CD4-positive, alpha-beta T cell treated with Interleukin-17A for 4 hours (primary cell): ENCODE measurements at regions not wholly inside any gene's neighbourhood (a gene's known extent, or its start where the extent isn't known, plus 50 kb on each side); places are given as distances from the start of the nearest gene placed in this dataset.
"Not testable (repeated sequence)": the region's sequence is repeated elsewhere in the genome, so short reads cannot be mapped to it uniquely, and the experiment has no call there.

ENCODE experiments used
- DNase-seq: peaks from one replicate; pipeline ENCODE4 v3.0.0-alpha.2; 2020; ENCODE audit warnings: mixed read lengths

GRCh38 chr2:48197618-48198017 is 116.9 kb upstream of the FOXN2 start:
- no peak for DNase-seq

GRCh38 chr2:48198371-48198770 is 116.1 kb upstream of the FOXN2 start:
- DNase-seq = no peak

DNA sequence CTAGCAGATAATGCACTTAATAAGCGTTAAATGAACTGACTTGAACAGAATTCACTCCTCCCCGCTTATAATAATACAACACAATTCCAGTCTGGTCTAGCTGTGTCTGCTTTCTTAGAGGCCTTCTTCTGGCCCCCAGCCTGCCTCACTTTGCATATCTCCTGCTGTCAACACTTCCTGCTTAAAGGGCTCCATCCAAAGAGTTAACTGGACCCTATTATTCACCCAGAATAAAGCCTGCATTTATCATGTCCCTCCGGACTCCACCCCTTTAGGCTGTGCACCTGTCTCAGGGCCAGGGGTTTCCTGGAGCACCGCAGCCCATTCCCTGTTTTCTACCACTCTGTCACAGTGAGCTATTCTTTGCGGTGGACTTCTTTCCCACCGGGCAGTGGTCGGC is 115.4 kb upstream of the FOXN2 start:
- DNase-seq = no peak

- no peak for DNase-seq
Observed at GRCh38 chr2:48200620-48201293, 113.7 kb upstream of the FOXN2 start.

- DNase-seq = not testable (repeated sequence)
Observed at GRCh38 chr2:48201435-48201834, 113.0 kb upstream of the FOXN2 start.

GRCh38 chr2:48202863-48203642 is 111.4 kb upstream of the FOXN2 start:
- DNase-seq = no peak

DNA sequence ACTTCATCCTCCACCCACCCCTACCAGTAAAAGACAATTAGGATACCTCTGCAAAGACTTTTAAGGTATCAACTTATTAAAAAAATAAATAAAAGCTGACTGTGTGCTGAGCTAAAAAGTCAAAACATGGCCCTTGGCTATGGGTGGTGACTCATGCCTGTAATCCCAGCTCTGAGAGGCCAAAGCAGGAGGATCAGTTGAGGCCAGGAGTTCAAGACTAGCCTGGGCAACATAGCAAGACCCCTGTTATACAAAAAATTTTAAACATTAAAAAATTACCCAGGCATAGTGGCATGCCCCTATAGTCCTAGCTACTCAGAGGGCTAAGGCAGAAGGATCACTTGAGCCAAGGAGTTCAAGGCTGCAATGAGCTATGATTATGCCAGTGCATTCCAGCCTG is 110.8 kb upstream of the FOXN2 start:
- DNase-seq = no peak

- no peak for DNase-seq
Observed at GRCh38 chr2:48204750-48205136, 109.7 kb upstream of the FOXN2 start.

DNA sequence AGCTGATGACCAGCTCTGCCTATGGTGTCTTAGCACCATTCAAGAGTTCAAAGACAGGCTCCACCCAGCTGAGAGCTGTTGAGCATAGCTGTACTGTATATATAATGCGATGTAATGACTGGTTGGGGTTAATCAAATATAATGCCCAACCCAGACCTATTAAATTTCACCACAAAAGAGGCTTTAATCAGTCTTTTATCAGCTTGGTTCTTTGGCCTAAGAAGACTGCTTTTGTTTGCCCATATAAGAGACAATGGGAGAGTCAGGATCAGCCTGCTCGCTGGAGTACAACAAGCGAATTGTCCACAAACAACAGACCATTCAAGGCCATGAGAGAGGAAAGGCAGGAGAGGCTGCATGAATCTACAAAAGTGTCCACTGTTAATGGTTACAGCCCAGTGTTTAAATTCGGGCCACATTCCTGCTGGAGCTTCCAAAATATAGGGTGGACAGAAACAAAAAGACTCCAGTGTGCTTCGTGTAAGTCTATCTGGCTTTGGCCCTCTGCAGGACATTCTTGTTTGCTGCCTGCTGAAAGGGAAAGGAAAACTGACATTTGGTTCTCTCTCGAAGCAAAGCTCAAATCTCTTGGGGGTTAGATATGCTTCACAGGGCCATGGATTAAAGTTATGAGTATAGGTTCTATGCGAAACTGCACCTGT is 109.2 kb upstream of the FOXN2 start:
- no peak for DNase-seq

DNA sequence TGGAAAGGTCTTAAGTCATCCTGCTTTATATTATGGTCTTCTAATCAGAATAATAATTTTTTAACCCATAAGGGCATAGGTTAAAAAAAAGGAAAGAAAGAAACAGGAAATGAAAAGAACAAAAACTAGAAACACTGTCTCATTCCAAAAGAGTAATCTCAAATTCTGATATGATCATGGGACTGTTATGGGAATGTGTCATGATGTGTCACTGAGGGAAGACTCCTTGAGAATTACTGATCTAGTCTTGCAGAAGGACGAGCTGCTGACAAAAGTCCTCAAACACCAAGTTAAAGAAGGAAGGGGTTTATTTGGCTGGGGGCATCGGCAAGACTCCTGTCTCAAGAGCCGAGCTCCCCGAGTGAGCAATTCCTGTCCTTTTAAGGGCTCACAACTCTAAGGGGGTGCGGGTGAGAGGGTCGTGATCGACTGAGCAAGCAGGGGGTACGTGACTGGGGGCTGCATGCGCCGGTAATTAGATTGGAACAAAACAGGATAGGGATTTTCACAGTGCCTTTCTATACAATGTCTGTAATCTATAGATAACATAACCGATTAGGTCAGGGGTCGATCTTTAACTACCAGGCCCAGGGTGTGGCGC is 108.3 kb upstream of the FOXN2 start:
- not testable (repeated sequence) for DNase-seq

DNA sequence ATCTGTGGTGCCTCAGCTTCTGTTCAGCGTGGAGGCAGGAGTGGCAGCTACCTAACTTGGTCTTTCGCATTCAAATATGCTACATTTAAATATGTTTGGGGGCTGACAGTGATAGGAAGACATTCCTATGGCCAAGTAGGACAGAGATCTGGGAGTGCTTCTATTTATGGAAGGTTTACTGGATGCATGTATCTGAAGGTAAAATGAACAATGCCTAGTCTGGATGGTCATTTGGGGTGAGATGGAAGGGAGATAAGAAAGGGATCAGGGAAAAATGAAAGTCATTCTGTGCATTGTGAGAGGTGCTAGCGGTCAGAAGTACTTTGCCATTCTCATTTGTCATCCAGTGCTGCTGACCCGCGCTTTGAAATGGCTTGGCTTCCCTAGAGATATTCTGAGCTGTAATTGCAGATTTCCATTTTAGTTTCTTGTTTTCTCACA is 107.3 kb upstream of the FOXN2 start:
- DNase-seq = no peak

GRCh38 chr2:48207851-48208250 is 106.6 kb upstream of the FOXN2 start:
- DNase-seq = no peak

DNA sequence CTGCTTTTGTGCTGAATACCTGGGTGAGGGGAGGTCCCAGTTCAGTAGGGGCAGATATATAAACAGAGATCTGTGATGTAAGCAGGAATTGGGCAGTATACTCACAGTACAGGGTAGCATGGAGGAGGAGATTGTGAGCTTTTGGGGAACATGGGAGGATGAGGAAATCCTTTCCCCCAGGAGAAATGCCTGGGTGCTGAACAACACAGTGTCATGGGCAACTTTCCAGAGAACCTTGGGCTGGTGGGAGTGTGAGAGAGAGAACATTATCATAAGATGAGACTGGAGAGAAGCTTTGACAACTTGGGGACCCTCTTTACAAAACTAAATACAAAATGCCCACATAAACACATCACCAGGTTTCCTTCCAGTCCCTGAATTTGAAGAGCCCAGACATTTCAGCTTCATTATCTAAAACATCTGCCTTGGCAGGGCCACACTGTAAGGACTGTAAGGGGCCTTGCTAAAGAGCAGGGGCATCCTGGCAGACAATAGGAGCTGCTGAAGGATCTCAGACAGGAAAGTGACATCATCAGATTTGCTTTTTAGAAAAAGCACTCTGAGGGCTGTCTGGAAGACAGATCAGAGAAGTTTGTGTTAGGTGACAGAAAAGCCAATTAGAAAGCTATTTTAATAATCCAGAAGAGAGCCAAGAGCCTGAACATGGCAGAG is 105.1 kb upstream of the FOXN2 start:
- no peak for DNase-seq

DNA sequence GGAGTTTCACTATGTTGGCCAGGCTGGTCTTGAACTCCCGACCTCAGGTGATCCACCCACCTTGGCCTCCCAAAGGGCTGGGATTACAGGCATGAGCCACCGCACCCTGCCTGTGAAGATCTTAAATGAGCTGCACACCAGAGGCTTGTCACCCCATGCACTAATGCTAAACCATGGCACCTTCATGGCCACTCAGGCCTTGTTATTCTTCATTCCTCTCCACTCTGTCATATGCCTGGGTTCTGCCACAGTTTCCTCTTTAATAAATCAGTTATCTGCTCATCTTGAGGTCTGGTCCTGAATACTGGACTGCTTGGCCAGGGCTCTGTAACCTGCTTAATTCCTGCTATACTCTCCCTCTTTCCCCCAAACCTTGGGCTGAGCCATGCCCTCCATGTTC is 104.3 kb upstream of the FOXN2 start:
- no peak for DNase-seq

DNA sequence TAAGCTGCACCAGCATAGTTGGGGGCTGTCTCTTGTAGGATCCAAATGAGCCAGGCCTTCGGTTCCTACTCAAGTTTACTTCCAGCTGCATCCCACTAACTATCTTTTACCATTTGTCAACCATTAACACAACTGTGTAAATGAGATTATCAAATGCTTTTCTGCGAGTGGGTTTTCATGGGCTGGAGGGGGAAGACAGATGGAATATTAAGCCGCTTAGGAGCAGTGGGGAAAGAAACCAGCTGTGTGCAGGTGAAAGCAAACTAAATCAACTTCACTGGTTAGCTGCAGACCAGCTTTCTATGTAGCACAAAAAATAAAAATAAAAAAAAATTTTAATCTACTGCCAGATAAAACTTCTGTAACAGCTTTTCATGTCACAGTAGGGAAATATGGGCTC is 100.8 kb upstream of the FOXN2 start:
- no peak for DNase-seq

GRCh38 chr2:48218169-48218568 is 96.3 kb upstream of the FOXN2 start:
- DNase-seq = no peak

- DNase-seq = no peak
Observed at GRCh38 chr2:48219234-48219554, 95.3 kb upstream of the FOXN2 start.

- DNase-seq = no peak
Observed at GRCh38 chr2:48219555-48220436, 94.7 kb upstream of the FOXN2 start.

- no peak for DNase-seq
Observed at GRCh38 chr2:48220501-48220900, 94.0 kb upstream of the FOXN2 start.

GRCh38 chr2:48221846-48222516 is 92.5 kb upstream of the FOXN2 start:
- no peak for DNase-seq

- no peak for DNase-seq
Observed at GRCh38 chr2:48227617-48228344, 86.7 kb upstream of the FOXN2 start.
